MCF 10A (cell line): ENCODE measurements at regions not wholly inside any gene's neighbourhood (a gene's known extent, or its start where the extent isn't known, plus 50 kb on each side); places are given as distances from the start of the nearest gene placed in this dataset.

Source experiments
- BruUV-seq: library from RNA; stranded (reverse); fragments of 400-500 nt; replicated peaks from 2 replicates; lab custom pipeline; 2021; lab: Mats Ljungman, UMichigan
- CTCF ChIA-PET: fragments of 300-600 bp; sonication (Branson Sonifier 250); formaldehyde crosslinking; extraction: SDS; loops from one replicate; lab custom pipeline; 2021; ENCODE audit warnings: antibody characterized with exemption, inconsistent platforms; lab: Yijun Ruan, JAX
- POLR2A ChIA-PET: fragments of 300-600, 350-650 bp; sonication (Branson Sonifier 250); formaldehyde crosslinking; extraction: SDS; loops from one replicate; lab custom pipeline; 2020; ENCODE audit warnings: antibody characterized with exemption, inconsistent platforms; lab: Yijun Ruan, JAX
- DNase-seq: peaks from one replicate; pipeline ENCODE4 v3.0.0-alpha.2; 2018; ENCODE audit not compliant: unreplicated experiment
- H3K27ac Mint-ChIP-seq: one replicate; pipeline ENCODE4 v1.8.0; 2022; ENCODE audit warnings: mild to moderate bottlenecking, low read depth, mixed read lengths; ENCODE audit not compliant: unreplicated experiment
- H3K27me3 Mint-ChIP-seq: one replicate; pipeline ENCODE4 v1.8.0; 2022; ENCODE audit warnings: mixed read lengths; ENCODE audit not compliant: insufficient read depth, unreplicated experiment
- H3K36me3 Mint-ChIP-seq: one replicate; pipeline ENCODE4 v1.8.0; 2022; ENCODE audit warnings: mild to moderate bottlenecking, moderate library complexity, mixed read lengths; ENCODE audit not compliant: insufficient read depth, unreplicated experiment
- H3K4me1 Mint-ChIP-seq: one replicate; pipeline ENCODE4 v1.8.0; 2022; ENCODE audit warnings: mixed read lengths; ENCODE audit not compliant: insufficient read depth, unreplicated experiment
- H3K4me3 Mint-ChIP-seq: one replicate; pipeline ENCODE4 v1.8.0; 2022; ENCODE audit warnings: mild to moderate bottlenecking, moderate library complexity, mixed read lengths; ENCODE audit not compliant: unreplicated experiment
- H3K9me3 Mint-ChIP-seq: one replicate; pipeline ENCODE4 v1.8.0; 2022; ENCODE audit warnings: mixed read lengths; ENCODE audit not compliant: unreplicated experiment
- CTCF ChIP-seq: fragments of 200-600 bp; IDR thresholded peaks from one replicate; pipeline ENCODE4 v1.8.0; 2022; ENCODE audit warnings: antibody characterized with exemption, mild to moderate bottlenecking; ENCODE audit not compliant: unreplicated experiment
- intact Hi-C: fragments of 100-400 bp; cut with micrococcal nuclease; formaldehyde crosslinking; loops from 2 replicates; pipeline ENCODE4 v1.14.1; 2022

DNA sequence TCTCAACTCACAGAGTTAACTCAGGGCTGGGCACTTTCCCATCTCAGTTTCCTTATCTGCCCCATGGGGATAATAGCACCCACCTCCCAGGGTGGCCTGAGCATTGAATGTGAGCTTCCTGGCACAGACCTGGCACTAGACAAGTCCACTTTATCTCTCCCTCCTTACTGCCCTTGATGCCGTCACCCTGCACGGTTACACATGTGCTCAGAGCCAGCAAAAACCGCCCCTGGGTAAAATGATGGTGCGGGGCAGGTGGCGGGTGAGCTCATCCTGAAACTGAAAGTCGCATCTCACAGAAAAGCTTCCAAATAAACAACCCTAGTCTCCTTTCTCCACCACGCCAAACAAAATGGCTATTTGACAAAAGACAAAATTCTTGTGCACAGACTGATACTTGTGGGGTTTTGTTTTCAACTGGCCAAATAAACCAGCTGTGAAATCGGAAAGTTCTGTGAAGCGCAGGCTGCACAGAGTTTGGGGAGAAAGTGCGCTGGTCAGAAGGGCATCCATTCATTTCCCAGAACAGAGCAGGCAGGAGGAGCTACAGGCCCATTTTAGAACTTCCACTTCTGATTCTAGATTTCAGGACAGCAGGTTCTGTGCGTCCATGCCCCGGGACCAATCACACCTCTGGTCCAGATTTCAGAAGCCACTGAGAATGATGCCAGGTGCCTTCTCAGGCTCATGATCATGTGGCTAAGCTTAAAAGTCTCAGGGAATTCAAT lies 138.1 kb downstream of the SHANK2 start:
- Mint-ChIP-seq H3K4me1 (no peaks in the 10 kb centered on the region), H3K9me3 (peaks cover 10% of the 10 kb centered on the region), H3K27me3 (no peaks in the 10 kb centered on the region), H3K36me3 (no peaks in the 10 kb centered on the region), H3K4me3 (no peak overlapping the region), H3K27ac (no peak overlapping the region)
- no peak for DNase-seq
- ChIA-PET POLR2A (no interaction called here), CTCF (interaction anchor here (0.6 to 1.0 kb wide), 2 partner anchors 54 to 160 kb away, joined by 3 read pairs; no protein-coding TSS in a partner anchor)
- BruUV-seq, result no TSS peak
- intact Hi-C loops, result no loop called here
- TF ChIP-seq CTCF, result no peak

DNA sequence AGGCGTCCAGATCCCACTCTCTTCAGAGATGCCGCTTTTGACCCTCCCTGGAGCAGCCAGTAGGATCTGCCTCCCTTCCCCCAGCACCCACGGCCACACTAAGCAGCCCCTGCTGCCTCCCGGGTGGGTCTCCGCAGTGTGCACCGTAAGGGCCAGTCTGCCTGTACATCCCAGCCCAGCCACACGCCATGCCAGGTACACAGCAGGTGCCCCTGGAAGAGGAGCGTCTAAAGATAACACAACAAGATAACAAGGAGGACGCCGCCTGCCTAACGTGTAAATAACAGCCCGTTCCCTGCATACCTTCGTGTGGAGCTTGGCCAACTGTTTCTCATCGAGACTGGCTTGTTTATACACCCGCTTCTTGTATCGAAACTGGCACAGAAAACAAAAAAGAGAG lies 139.4 kb downstream of the SHANK2 start:
- Mint-ChIP-seq H3K9me3 (peaks cover 10% of the 10 kb centered on the region), H3K27me3 (no peaks in the 10 kb centered on the region), H3K36me3 (no peaks in the 10 kb centered on the region), H3K4me1 (no peaks in the 10 kb centered on the region), H3K4me3 (no peak overlapping the region), H3K27ac (no peak overlapping the region)
- TF ChIP-seq CTCF, result no peak
- no peak for DNase-seq
- intact Hi-C loops, result no loop called here
- ChIA-PET CTCF (interaction anchor here (0.6 kb wide), 1 partner anchor 263 kb away, joined by 3 read pairs; no protein-coding TSS in a partner anchor), POLR2A (no interaction called here)
- BruUV-seq, result no TSS peak

DNA sequence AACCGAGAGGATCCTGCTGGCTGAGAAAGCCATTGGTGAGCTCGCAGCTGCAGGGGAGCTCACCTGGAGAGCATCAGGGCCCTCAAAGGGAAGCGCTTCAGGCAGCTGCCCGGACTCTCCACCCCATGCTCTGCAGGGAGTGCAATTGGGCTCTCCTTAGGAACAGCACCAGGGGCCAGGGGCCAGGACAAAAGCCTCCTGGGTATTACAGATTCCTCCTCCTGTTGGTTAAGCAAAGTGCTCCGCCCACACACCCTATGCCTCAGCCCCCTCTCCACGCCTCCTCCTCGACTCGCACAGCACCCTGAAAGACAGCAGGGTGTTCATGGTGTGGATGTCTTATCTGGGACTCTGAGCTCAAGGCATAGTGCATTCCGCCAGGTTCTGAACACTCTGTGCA lies 139.9 kb downstream of the SHANK2 start:
- TF ChIP-seq CTCF, result no peak
- H3K27me3 Mint-ChIP-seq, result no peaks in the 10 kb centered on the region
- H3K4me3 Mint-ChIP-seq, result no peak overlapping the region
- intact Hi-C loops, result no loop called here
- BruUV-seq, result no TSS peak
- H3K36me3 Mint-ChIP-seq, result no peaks in the 10 kb centered on the region
- no peaks in the 10 kb centered on the region for H3K4me1 Mint-ChIP-seq
- ChIA-PET POLR2A (no interaction called here), CTCF (interaction anchor here (0.6 kb wide), 1 partner anchor 264 kb away, joined by 3 read pairs; no protein-coding TSS in a partner anchor)
- no peak for DNase-seq
- H3K9me3 Mint-ChIP-seq, result peaks cover 10% of the 10 kb centered on the region
- H3K27ac Mint-ChIP-seq, result no peak overlapping the region

DNA sequence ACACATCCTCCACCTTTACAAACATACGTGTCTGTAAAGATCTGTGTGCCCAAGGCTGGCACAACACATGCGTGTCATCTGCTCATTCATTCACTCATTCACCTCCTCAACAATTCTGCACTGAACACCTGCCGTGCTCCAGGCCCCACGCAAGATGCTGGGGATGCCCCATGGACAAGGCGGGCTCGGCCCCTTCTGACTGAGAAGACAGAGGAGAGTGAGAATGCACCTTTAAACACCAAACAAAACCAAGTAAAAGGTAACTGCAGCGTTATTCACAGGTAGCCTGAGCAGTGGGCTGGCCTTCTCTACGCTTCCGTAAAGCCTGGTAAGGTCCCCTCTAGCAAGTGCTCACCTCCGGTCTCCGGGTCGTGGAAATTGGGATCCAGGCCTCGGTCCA lies 142.8 kb downstream of the SHANK2 start:
- Mint-ChIP-seq H3K4me1 (no peaks in the 10 kb centered on the region), H3K9me3 (peaks cover 10% of the 10 kb centered on the region), H3K4me3 (no peak overlapping the region), H3K27me3 (no peaks in the 10 kb centered on the region), H3K36me3 (no peaks in the 10 kb centered on the region), H3K27ac (no peak overlapping the region)
- ChIA-PET POLR2A (no interaction called here), CTCF (no interaction called here)
- intact Hi-C loops, result no loop called here
- DNase-seq, result no peak
- no TSS peak for BruUV-seq
- TF ChIP-seq CTCF, result no peak
